PFSK-1 (cell line): ENCODE measurements at regions not wholly inside any gene's neighbourhood (a gene's known extent, or its start where the extent isn't known, plus 50 kb on each side); places are given as distances from the start of the nearest gene placed in this dataset.

Experiments used
- FOXP2 ChIP-seq: optimal IDR thresholded peaks from 2 replicates; pipeline ENCODE3; 2011; ENCODE audit warnings: borderline replicate concordance, control low read depth, inconsistent platforms; ENCODE audit not compliant: insufficient read depth; ENCODE audit errors: extremely low read length, extremely low read depth
- POLR2AphosphoS5 ChIP-seq: IDR thresholded peaks from 2 replicates; pipeline ENCODE4 v1.6.1; 2012; ENCODE audit warnings: low read depth, mild to moderate bottlenecking, control low read depth, low read length, moderate library complexity
- REST ChIP-seq, 2 experiments: IDR thresholded peaks; 2 replicates each; pipeline versions ENCODE4 v1.6.1 to v1.8.0; 2011 to 2012; ENCODE audit warnings: low read depth in 2 of 2, low read length in 2 of 2, control low read depth in 1 of 2, inconsistent platforms in 1 of 2, mild to moderate bottlenecking in 1 of 2, moderate library complexity in 1 of 2; ENCODE audit not compliant: insufficient read depth in 1 of 2
- SIN3A ChIP-seq: IDR thresholded peaks from 2 replicates; pipeline ENCODE4 v1.6.1; 2012; ENCODE audit warnings: mild to moderate bottlenecking, low read length, moderate library complexity, borderline replicate concordance; ENCODE audit not compliant: insufficient read depth
- TAF1 ChIP-seq: IDR thresholded peaks from 2 replicates; pipeline ENCODE4 v1.6.1; 2012; ENCODE audit warnings: low read length, control low read depth, borderline replicate concordance; ENCODE audit not compliant: insufficient read depth

GRCh38 chr1:22245100-22245650 is 102.3 kb upstream of the WNT4 start:
- no peak for TF ChIP-seq TAF1
- TF ChIP-seq FOXP2: no peak
- no peak for TF ChIP-seq POLR2AphosphoS5
- no peak for TF ChIP-seq SIN3A
- TF ChIP-seq REST (IDR thresholded peaks at IDR 0.05; ENCODE audit: insufficient read depth in 1 of 2, low read depth in 2 of 2, low read length in 2 of 2): no peak

DNA sequence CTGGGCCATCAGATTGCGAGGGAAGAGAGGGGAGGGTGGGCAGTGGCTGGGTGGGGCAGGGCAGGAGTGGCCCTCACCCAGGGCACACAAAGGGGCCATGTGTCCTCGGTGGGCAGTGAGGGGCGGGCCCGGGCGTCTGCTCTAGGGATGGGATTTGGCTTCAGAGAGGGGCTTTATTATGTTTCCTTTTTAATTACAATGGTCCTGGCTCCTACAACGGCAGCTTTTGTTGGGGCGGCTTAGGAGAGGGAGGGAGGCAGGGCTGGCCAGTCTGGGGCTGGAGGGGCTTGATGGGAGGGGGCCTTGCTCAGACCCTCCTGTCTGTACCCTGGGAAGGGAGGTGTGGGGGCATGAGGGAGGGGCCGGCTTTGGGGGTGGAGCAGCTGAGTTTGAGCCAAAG is 102.8 kb upstream of the WNT4 start:
- no peak for TF ChIP-seq REST (IDR thresholded peaks at IDR 0.05; ENCODE audit: insufficient read depth in 1 of 2, low read depth in 2 of 2, low read length in 2 of 2)
- TF ChIP-seq FOXP2: no peak
- TF ChIP-seq SIN3A: no peak
- no peak for TF ChIP-seq POLR2AphosphoS5
- TF ChIP-seq TAF1: no peak

- no peak for TF ChIP-seq SIN3A
- no peak for TF ChIP-seq FOXP2
- TF ChIP-seq REST (IDR thresholded peaks at IDR 0.05; ENCODE audit: insufficient read depth in 1 of 2, low read depth in 2 of 2, low read length in 2 of 2): no peak
- no peak for TF ChIP-seq TAF1
- no peak for TF ChIP-seq POLR2AphosphoS5
Measured at GRCh38 chr1:22246755-22247480, 104.0 kb upstream of the WNT4 start.

- TF ChIP-seq POLR2AphosphoS5 (no peak), FOXP2 (no peak), REST (IDR thresholded peaks at IDR 0.05; ENCODE audit: insufficient read depth in 1 of 2, low read depth in 2 of 2, low read length in 2 of 2) (no peak), SIN3A (no peak), TAF1 (no peak)
Measured at GRCh38 chr1:22247527-22248245, 104.8 kb upstream of the WNT4 start.
